A549 (cell line): ENCODE measurements at regions not wholly inside any gene's neighbourhood (a gene's known extent, or its start where the extent isn't known, plus 50 kb on each side); places are given as distances from the start of the nearest gene placed in this dataset.

Source experiments
- ATAC-seq, 2 experiments: fragments of 200-7000 bp in 1 of 2; fragments of >200 bp in 1 of 2; cut with Nextera tagmentation in 1 of 2; cut with Tn5 transposase in 1 of 2; 3 replicates each; pipeline versions ENCODE4 v1.8.0 to v1.9.1; 2018 to 2020; ENCODE audit warnings: mild to moderate bottlenecking in 1 of 2, moderate library complexity in 1 of 2
- CTCF ChIA-PET: fragments of 300-600 bp; sonication (Branson Sonifier 250); formaldehyde crosslinking; extraction: SDS; loops from one replicate; lab custom pipeline; 2021; ENCODE audit warnings: antibody characterized with exemption, inconsistent platforms; lab: Yijun Ruan, JAX
- POLR2A ChIA-PET: fragments of 350-600 bp; formaldehyde crosslinking; extraction: SDS; loops from one replicate; lab custom pipeline; 2021; ENCODE audit warnings: antibody characterized with exemption, inconsistent platforms; lab: Yijun Ruan, JAX
- DNase-seq, 2 experiments: peaks; one replicate each; pipeline versions ENCODE4 v3.0.0 to v3.0.0-alpha.2; 2011 to 2016; ENCODE audit warnings: low read depth in 1 of 2, low spot score in 1 of 2
- FAIRE-seq: peaks from 2 replicates; lab custom pipeline; 2011; peaks lifted over from hg19 to GRCh38; lab: Jason Lieb, UNC
- H3K27ac ChIP-seq, 2 experiments: fragments of >200 bp; sonication (Bioruptor Twin); formaldehyde crosslinking; 3 replicates each; pipeline ENCODE4 v1.5.1; 2016 to 2017
- H3K4me1 ChIP-seq: fragments of >200 bp; sonication (Bioruptor Twin); formaldehyde crosslinking; 3 replicates; pipeline ENCODE4 v1.6.1; 2016
- H3K4me2 ChIP-seq: fragments of >200 bp; sonication (Bioruptor Twin); formaldehyde crosslinking; 3 replicates; pipeline ENCODE4 v1.6.1; 2016
- H3K4me3 ChIP-seq: fragments of >200 bp; sonication (Bioruptor Twin); formaldehyde crosslinking; 3 replicates; pipeline ENCODE4 v1.5.1; 2016
- H3K9me3 ChIP-seq: fragments of >200 bp; sonication (Bioruptor Twin); formaldehyde crosslinking; 3 replicates; pipeline ENCODE4 v1.6.1; 2016
- BHLHE40 ChIP-seq: IDR thresholded peaks from 2 replicates; pipeline ENCODE4 v1.6.1; 2012; ENCODE audit warnings: low read depth, low read length, inconsistent platforms
- CBX8 ChIP-seq: fragments of 200-600 bp; sonication (generic); IDR thresholded peaks from 2 replicates; pipeline ENCODE4 v1.6.1; 2016
- CEBPB ChIP-seq, 2 experiments: fragments of >200 bp in 1 of 2; sonication (Bioruptor Twin) in 1 of 2; formaldehyde crosslinking in 1 of 2; IDR thresholded peaks; 2 replicates each; pipeline ENCODE4 v1.6.1; 2012 to 2016
- CHD2 ChIP-seq: fragments of 150-350 bp; IDR thresholded peaks from 2 replicates; pipeline ENCODE4 v1.6.1; 2014; ENCODE audit warnings: low read length; ENCODE audit not compliant: partially characterized antibody
- EHF ChIP-seq: fragments of 250-450 bp; sonication (Bioruptor Pico); IDR thresholded peaks from 2 replicates; pipeline ENCODE4 v1.5.0; 2020; ENCODE audit warnings: mild to moderate bottlenecking
- FOXS1 ChIP-seq: fragments of 250-450 bp; sonication (Bioruptor Pico); IDR thresholded peaks from 2 replicates; pipeline ENCODE4 v1.5.0; 2020; ENCODE audit warnings: mild to moderate bottlenecking, moderate library complexity
- HES2 ChIP-seq: fragments of >200 bp; sonication (Bioruptor Twin); formaldehyde crosslinking; IDR thresholded peaks from 2 replicates; pipeline ENCODE4 v1.6.1; 2016
- HOXB13 ChIP-seq: fragments of 250-450 bp; sonication (Bioruptor Pico); IDR thresholded peaks from 2 replicates; pipeline ENCODE4 v1.5.0; 2020; ENCODE audit warnings: low read depth, mild to moderate bottlenecking, moderate library complexity
- HOXB5 ChIP-seq: fragments of 250-450 bp; sonication (Bioruptor Pico); IDR thresholded peaks from 2 replicates; pipeline ENCODE4 v1.5.0; 2020; ENCODE audit warnings: mild to moderate bottlenecking, moderate library complexity
- JUN ChIP-seq, 2 experiments: fragments of >200 bp; sonication (Bioruptor Twin); formaldehyde crosslinking; IDR thresholded peaks; 2 replicates in 1 of 2; 3 replicates in 1 of 2; pipeline ENCODE4 v1.6.1; 2016 to 2017
- KDM1A ChIP-seq: fragments of 200-600 bp; sonication (generic); IDR thresholded peaks from 2 replicates; pipeline ENCODE4 v1.6.1; 2016; ENCODE audit warnings: low read depth, mild to moderate bottlenecking
- KDM5A ChIP-seq: fragments of 200-600 bp; sonication (generic); IDR thresholded peaks from 2 replicates; pipeline ENCODE4 v1.6.1; 2016; ENCODE audit warnings: antibody characterized with exemption, mild to moderate bottlenecking
- MAZ ChIP-seq: fragments of 150-350 bp; IDR thresholded peaks from 2 replicates; pipeline ENCODE4 v1.6.1; 2014; ENCODE audit warnings: antibody characterized with exemption, low read depth, low read length, borderline replicate concordance
- NPAS2 ChIP-seq: fragments of 250-450 bp; sonication (Bioruptor Pico); IDR thresholded peaks from 2 replicates; pipeline ENCODE4 v1.8.0; 2022; ENCODE audit warnings: mild to moderate bottlenecking, moderate library complexity, borderline replicate concordance
- POLR2AphosphoS2 ChIP-seq: conservative IDR thresholded peaks from 2 replicates; pipeline ENCODE4 v1.6.1; 2012; ENCODE audit warnings: low read length, improper control_type of control experiment, inconsistent platforms
- RCOR1 ChIP-seq: fragments of 150-350 bp; IDR thresholded peaks from 2 replicates; pipeline ENCODE4 v1.6.1; 2014; ENCODE audit warnings: antibody characterized with exemption, low read length, low read depth
- RFX5 ChIP-seq: fragments of 450-650 bp; IDR thresholded peaks from 2 replicates; pipeline ENCODE4 v1.7.1; 2014; ENCODE audit warnings: antibody characterized with exemption, mild to moderate bottlenecking, moderate library complexity
- RNF2 ChIP-seq: fragments of 200-600 bp; sonication (generic); IDR thresholded peaks from 2 replicates; pipeline ENCODE4 v1.6.1; 2016; ENCODE audit warnings: low read depth, mild to moderate bottlenecking, antibody characterized with exemption, moderate library complexity, borderline replicate concordance
- TFCP2L1 ChIP-seq: fragments of 250-450 bp; sonication (Bioruptor Pico); IDR thresholded peaks from 2 replicates; pipeline ENCODE4 v1.5.0; 2021; ENCODE audit warnings: mild to moderate bottlenecking
- USF2 ChIP-seq: fragments of 450-650 bp; IDR thresholded peaks from 2 replicates; pipeline ENCODE4 v1.6.1; 2014; ENCODE audit warnings: antibody characterized with exemption
- ZSCAN20 ChIP-seq: fragments of 250-450 bp; sonication (Bioruptor Pico); IDR thresholded peaks from 2 replicates; pipeline ENCODE4 v1.8.0; 2022; ENCODE audit warnings: mild to moderate bottlenecking, moderate library complexity
- WGBS: methylation state at CpG from one replicate; pipeline ENCODE4 v1.1.6; 2017; ENCODE audit errors: missing lambda C conversion rate; 5-methylcytosine and 5-hydroxymethylcytosine counted together
- TF ChIP-seq, protein P1 (sequence below): fragments of >200 bp; sonication (Bioruptor Twin); formaldehyde crosslinking; IDR thresholded peaks from 3 replicates; pipeline ENCODE4 v1.5.1; 2016
- TF ChIP-seq, protein P2 (sequence below): fragments of >200 bp; sonication (Bioruptor Twin); formaldehyde crosslinking; IDR thresholded peaks from 3 replicates; pipeline ENCODE4 v1.6.1; 2016

DNA sequence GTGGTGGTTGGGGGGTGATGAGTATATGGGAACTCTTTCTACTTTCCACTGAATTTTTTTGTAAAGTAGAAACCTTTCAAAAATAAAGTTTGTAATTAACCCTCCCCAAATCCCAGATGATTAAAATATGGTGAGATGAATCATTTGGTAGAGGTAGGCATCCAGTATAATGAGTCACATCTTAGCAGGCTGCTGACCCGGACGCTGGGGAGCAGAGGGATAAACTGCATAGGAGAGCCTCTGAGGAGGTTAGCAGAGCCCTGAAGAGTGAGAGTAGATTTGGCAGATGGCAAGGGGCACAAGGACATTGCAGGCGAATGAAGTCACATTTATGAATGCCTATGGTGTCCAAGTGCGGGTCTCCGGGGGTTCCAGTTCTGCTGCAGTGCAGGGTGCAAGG is 293.8 kb downstream of the FGF9 start:
- no peaks in the 10 kb centered on the region for H3K4me1 ChIP-seq
- no peaks in the 10 kb centered on the region for H3K9me3 ChIP-seq
- FAIRE-seq (no peak), DNase-seq (no peak), ATAC-seq (no peak)
- 8% methylated on average over 4 of the region's 5 CpGs for WGBS
- CTCF ChIA-PET: no interaction called here
- no peak overlapping the region for H3K4me2 ChIP-seq
- H3K27ac ChIP-seq: no peak overlapping the region
- no peak overlapping the region for H3K4me3 ChIP-seq
- TF ChIP-seq BHLHE40: no peak
- POLR2A ChIA-PET: no interaction called here

GRCh38 chr13:21965095-21965494 is 294.2 kb downstream of the FGF9 start:
- DNase-seq (no peak), FAIRE-seq (no peak), ATAC-seq (no peak)
- Histone ChIP-seq H3K4me2 (no peak overlapping the region), H3K4me1 (no peaks in the 10 kb centered on the region), H3K4me3 (no peak overlapping the region), H3K27ac (no peak overlapping the region), H3K9me3 (no peaks in the 10 kb centered on the region)
- WGBS: 62% methylated on average over 14 of the region's 14 CpGs
- ChIA-PET POLR2A (no interaction called here), CTCF (no interaction called here)
- TF ChIP-seq CEBPB (IDR thresholded peaks at IDR 0.05) (no peak), HOXB13 (CRISPR knock-in tag) (no peak), POLR2AphosphoS2 (no peak), FOXS1 (no peak), HES2 (no peak), KDM1A (no peak), NPAS2 (CRISPR knock-in tag) (no peak)
- TF ChIP-seq, protein P1, sequence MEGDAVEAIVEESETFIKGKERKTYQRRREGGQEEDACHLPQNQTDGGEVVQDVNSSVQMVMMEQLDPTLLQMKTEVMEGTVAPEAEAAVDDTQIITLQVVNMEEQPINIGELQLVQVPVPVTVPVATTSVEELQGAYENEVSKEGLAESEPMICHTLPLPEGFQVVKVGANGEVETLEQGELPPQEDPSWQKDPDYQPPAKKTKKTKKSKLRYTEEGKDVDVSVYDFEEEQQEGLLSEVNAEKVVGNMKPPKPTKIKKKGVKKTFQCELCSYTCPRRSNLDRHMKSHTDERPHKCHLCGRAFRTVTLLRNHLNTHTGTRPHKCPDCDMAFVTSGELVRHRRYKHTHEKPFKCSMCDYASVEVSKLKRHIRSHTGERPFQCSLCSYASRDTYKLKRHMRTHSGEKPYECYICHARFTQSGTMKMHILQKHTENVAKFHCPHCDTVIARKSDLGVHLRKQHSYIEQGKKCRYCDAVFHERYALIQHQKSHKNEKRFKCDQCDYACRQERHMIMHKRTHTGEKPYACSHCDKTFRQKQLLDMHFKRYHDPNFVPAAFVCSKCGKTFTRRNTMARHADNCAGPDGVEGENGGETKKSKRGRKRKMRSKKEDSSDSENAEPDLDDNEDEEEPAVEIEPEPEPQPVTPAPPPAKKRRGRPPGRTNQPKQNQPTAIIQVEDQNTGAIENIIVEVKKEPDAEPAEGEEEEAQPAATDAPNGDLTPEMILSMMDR: no peak

GRCh38 chr13:21966014-21966413 is 295.1 kb downstream of the FGF9 start:
- H3K27ac ChIP-seq: no peak overlapping the region
- ATAC-seq: no peak
- no peak for FAIRE-seq
- no peak for TF ChIP-seq POLR2AphosphoS2
- no peak for TF ChIP-seq USF2
- no peak for TF ChIP-seq KDM5A
- TF ChIP-seq RCOR1: no peak
- no peak for TF ChIP-seq CHD2
- no peak for TF ChIP-seq JUN (IDR thresholded peaks at IDR 0.05)
- TF ChIP-seq RNF2: no peak
- no peak for TF ChIP-seq CBX8
- no peak for TF ChIP-seq TFCP2L1 (CRISPR knock-in tag)
- no peak for TF ChIP-seq HOXB5 (CRISPR knock-in tag)
- TF ChIP-seq ZSCAN20 (CRISPR knock-in tag): no peak
- TF ChIP-seq RFX5: no peak
- no peak for TF ChIP-seq CEBPB (IDR thresholded peaks at IDR 0.05)
- TF ChIP-seq MAZ: no peak
- TF ChIP-seq, protein P2, sequence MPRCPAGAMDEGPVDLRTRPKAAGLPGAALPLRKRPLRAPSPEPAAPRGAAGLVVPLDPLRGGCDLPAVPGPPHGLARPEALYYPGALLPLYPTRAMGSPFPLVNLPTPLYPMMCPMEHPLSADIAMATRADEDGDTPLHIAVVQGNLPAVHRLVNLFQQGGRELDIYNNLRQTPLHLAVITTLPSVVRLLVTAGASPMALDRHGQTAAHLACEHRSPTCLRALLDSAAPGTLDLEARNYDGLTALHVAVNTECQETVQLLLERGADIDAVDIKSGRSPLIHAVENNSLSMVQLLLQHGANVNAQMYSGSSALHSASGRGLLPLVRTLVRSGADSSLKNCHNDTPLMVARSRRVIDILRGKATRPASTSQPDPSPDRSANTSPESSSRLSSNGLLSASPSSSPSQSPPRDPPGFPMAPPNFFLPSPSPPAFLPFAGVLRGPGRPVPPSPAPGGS: no peak
- no peak for TF ChIP-seq EHF (CRISPR knock-in tag)
- ChIA-PET POLR2A (no interaction called here), CTCF (no interaction called here)
- no peaks in the 10 kb centered on the region for H3K4me1 ChIP-seq
- WGBS: 57% methylated on average over 4 of the region's 4 CpGs
- no peak overlapping the region for H3K4me2 ChIP-seq
- no peak for DNase-seq
- no peak overlapping the region for H3K4me3 ChIP-seq
- H3K9me3 ChIP-seq: no peaks in the 10 kb centered on the region
